CD4-positive, alpha-beta T cell (primary cell): ENCODE measurements at regions not wholly inside any gene's neighbourhood (a gene's known extent, or its start where the extent isn't known, plus 50 kb on each side); places are given as distances from the start of the nearest gene placed in this dataset.

ENCODE experiments used
- ATAC-seq: fragments of 200-7000 bp; cut with Tn5 transposase; one replicate; pipeline ENCODE4 v1.10.0; 2022; ENCODE audit warnings: mild to moderate bottlenecking; ENCODE audit not compliant: poor library complexity
- CTCF ChIA-PET: fragments of 350-600 bp; sonication (Branson Sonifier 250); formaldehyde crosslinking; loops from one replicate; lab custom pipeline; 2021; ENCODE audit warnings: antibody characterized with exemption, inconsistent platforms; lab: Charles Lee
- POLR2A ChIA-PET: fragments of 350-600 bp; sonication (Branson Sonifier 250); formaldehyde crosslinking; loops from one replicate; lab custom pipeline; 2021; ENCODE audit warnings: antibody characterized with exemption, inconsistent platforms; lab: Charles Lee
- DNase-seq, 14 experiments: peaks; one replicate each; pipeline ENCODE4 v3.0.0-alpha.2; 2013 to 2020; ENCODE audit warnings: mixed read lengths in 2 of 14
- H3K27ac ChIP-seq, 2 donors: one replicate each; pipeline versions ENCODE4 v1.5.1 to v1.7.0; 2013; ENCODE audit warnings: low read length in 2 of 2, low read depth in 1 of 2, mild to moderate bottlenecking in 1 of 2
- H3K27me3 ChIP-seq, 2 experiments: 1 replicate in 1 of 2; 2 replicates in 1 of 2; pipeline versions ENCODE4 v1.6.1 to v1.7.0; 2013; ENCODE audit warnings: low read length in 2 of 2, control low read depth in 1 of 2, mild to moderate bottlenecking in 1 of 2, moderate library complexity in 1 of 2; ENCODE audit not compliant: insufficient read depth in 2 of 2, control insufficient read depth in 1 of 2
- H3K36me3 ChIP-seq: one replicate; pipeline ENCODE4 v1.6.1; 2013; ENCODE audit warnings: low read length, control low read depth; ENCODE audit not compliant: insufficient read depth
- H3K4me1 ChIP-seq: one replicate; pipeline ENCODE4 v1.6.1; 2013; ENCODE audit warnings: low read length, control low read depth; ENCODE audit not compliant: insufficient read depth
- H3K4me3 ChIP-seq: one replicate; pipeline ENCODE4 v1.5.1; 2013; ENCODE audit warnings: mild to moderate bottlenecking, low read length, moderate library complexity
- H3K9me3 ChIP-seq, 2 experiments: 1 replicate in 1 of 2; 2 replicates in 1 of 2; pipeline versions ENCODE4 v1.6.1 to v1.7.0; 2013; ENCODE audit warnings: low read length in 2 of 2, mild to moderate bottlenecking in 2 of 2, control low read depth in 1 of 2, moderate library complexity in 1 of 2; ENCODE audit not compliant: control insufficient read depth in 1 of 2, insufficient read depth in 1 of 2
- H3K27ac Mint-ChIP-seq: one replicate; pipeline ENCODE4 v1.8.0; 2020; ENCODE audit warnings: mixed read lengths
- H3K27me3 Mint-ChIP-seq: one replicate; pipeline ENCODE4 v1.8.0; 2021; ENCODE audit warnings: mixed read lengths
- H3K36me3 Mint-ChIP-seq: one replicate; pipeline ENCODE4 v1.8.0; 2021; ENCODE audit warnings: low read depth, mixed read lengths
- H3K4me1 Mint-ChIP-seq: one replicate; pipeline ENCODE4 v1.8.0; 2021; ENCODE audit warnings: low read depth, mixed read lengths
- H3K4me3 Mint-ChIP-seq: one replicate; pipeline ENCODE4 v1.8.0; 2020; ENCODE audit warnings: mild to moderate bottlenecking, mixed read lengths
- H3K9me3 Mint-ChIP-seq: one replicate; pipeline ENCODE4 v1.8.0; 2020; ENCODE audit warnings: mixed read lengths
- CTCF ChIP-seq: fragments of 200-600 bp; IDR thresholded peaks from one replicate; pipeline ENCODE4 v1.8.0; 2022; ENCODE audit warnings: antibody characterized with exemption, mild to moderate bottlenecking
- intact Hi-C, 2 experiments: fragments of 100-400 bp; cut with DNase I in 1 of 2; cut with micrococcal nuclease in 1 of 2; formaldehyde crosslinking; loops; one replicate each; pipeline versions ENCODE4 v1.15.1 to v1.9.0; 2023 to 2025; cut with DNase I, micrococcal nuclease

GRCh38 chr3:76653640-76654251, 386.2 kb upstream of the ROBO2 start:
- Histone ChIP-seq H3K36me3 (no peaks in the 10 kb centered on the region), H3K4me1 (no peaks in the 10 kb centered on the region), H3K27me3 (no peaks in the 10 kb centered on the region), H3K4me3 (no peak overlapping the region), H3K27ac (no peak overlapping the region), H3K9me3 (peaks cover 4 to 5% of the 10 kb centered on the region in 2 experiments)
- ChIA-PET CTCF (no interaction called here), POLR2A (no interaction called here)
- Mint-ChIP-seq H3K9me3 (peaks cover 5% of the 10 kb centered on the region), H3K27ac (no peak overlapping the region), H3K27me3 (no peaks in the 10 kb centered on the region), H3K36me3 (no peaks in the 10 kb centered on the region), H3K4me1 (no peaks in the 10 kb centered on the region), H3K4me3 (no peak overlapping the region)
- ATAC-seq (no peak), DNase-seq (no peak)
- TF ChIP-seq CTCF = no peak
- intact Hi-C loops = no loop called here

GRCh38 chr3:76656531-76657070, 383.3 kb upstream of the ROBO2 start:
- no peak overlapping the region for H3K4me3 Mint-ChIP-seq
- Histone ChIP-seq H3K27me3 (no peaks in the 10 kb centered on the region), H3K36me3 (no peaks in the 10 kb centered on the region), H3K9me3 (peaks cover 4 to 5% of the 10 kb centered on the region in 2 experiments), H3K27ac (no peak overlapping the region), H3K4me1 (no peaks in the 10 kb centered on the region), H3K4me3 (no peak overlapping the region)
- no peaks in the 10 kb centered on the region for H3K27me3 Mint-ChIP-seq
- no peak for ATAC-seq
- intact Hi-C loops = no loop called here
- no peak for DNase-seq
- H3K27ac Mint-ChIP-seq = no peak overlapping the region
- H3K4me1 Mint-ChIP-seq = no peaks in the 10 kb centered on the region
- POLR2A ChIA-PET = no interaction called here
- no peak for TF ChIP-seq CTCF
- CTCF ChIA-PET = no interaction called here
- H3K36me3 Mint-ChIP-seq = no peaks in the 10 kb centered on the region
- H3K9me3 Mint-ChIP-seq = peaks cover 5% of the 10 kb centered on the region

GRCh38 chr3:76657909-76658308, 382.0 kb upstream of the ROBO2 start:
- Mint-ChIP-seq H3K27me3 (no peaks in the 10 kb centered on the region), H3K36me3 (no peaks in the 10 kb centered on the region), H3K27ac (no peak overlapping the region), H3K4me3 (no peak overlapping the region), H3K9me3 (peaks cover 4% of the 10 kb centered on the region), H3K4me1 (no peaks in the 10 kb centered on the region)
- ATAC-seq (no peak), DNase-seq (no peak)
- Histone ChIP-seq H3K4me1 (no peaks in the 10 kb centered on the region), H3K27me3 (no peaks in the 10 kb centered on the region), H3K27ac (no peak overlapping the region), H3K36me3 (no peaks in the 10 kb centered on the region), H3K4me3 (no peak overlapping the region), H3K9me3 (peaks cover 4 to 5% of the 10 kb centered on the region in 2 experiments)
- intact Hi-C loops = no loop called here
- ChIA-PET CTCF (no interaction called here), POLR2A (no interaction called here)
- no peak for TF ChIP-seq CTCF
